GM21447 (cell line): ENCODE measurements at regions not wholly inside any gene's neighbourhood (a gene's known extent, or its start where the extent isn't known, plus 50 kb on each side); places are given as distances from the start of the nearest gene placed in this dataset.
"Not testable (repeated sequence)": the region's sequence is repeated elsewhere in the genome, so short reads cannot be mapped to it uniquely, and the experiment has no call there.

Source experiments
- ATAC-seq: cut with Tn5 transposase; IDR thresholded peaks from one replicate; pipeline ENCODE4 v1.9.1; 2021; ENCODE audit not compliant: unreplicated experiment

DNA sequence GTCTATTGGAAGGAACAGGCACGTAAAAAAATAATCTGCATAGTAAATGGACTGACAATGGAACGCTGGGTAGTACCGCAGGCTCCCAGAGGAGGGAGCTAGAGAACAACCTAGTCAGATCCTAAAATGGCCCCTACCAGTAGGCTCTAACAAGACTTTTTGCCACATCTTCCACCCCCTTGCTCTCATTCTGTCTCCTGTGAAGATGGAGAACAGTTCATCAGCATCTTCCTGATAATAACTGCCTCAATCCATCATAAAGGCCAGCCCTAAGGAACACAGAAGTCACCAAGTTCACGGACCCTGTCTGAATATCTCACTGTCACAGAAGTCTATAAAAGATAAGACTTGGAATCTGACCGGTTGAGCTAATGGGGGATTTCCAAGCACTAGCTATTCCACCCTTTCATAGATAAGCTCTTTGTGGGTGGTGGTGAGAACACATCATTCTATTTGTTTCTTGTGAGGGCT, 133.4 kb downstream of the SLC1A3 start:
- ATAC-seq: peak; percentile 63

DNA sequence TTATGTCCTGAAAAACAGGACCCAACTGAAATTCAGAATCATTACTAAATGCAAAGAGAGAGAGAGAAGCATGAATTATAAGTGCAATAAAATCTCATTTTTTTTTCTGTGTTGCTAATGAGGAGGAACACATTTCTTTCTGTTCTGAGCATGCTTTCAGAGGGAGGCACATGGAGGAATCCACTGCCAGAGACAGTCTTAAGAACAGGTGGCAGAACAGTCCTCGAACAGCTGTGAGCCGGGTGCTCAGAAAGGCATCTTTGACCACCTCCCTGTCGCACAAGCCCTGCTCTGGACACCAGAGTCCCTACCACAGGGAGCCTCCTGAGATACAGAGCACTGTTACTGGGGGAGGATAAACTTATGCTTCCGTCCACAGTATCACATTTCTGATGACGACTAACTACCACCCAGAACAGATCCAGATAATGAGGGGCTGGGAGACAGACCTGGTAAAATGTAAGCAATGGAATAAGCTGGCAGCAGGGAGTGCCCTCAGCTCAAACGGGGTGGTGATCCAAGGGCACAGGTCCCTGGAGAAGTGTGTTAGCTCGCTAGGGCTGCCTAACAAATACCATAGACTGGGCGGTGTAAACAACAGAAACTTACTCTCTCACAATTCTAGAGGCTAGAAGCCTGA, 134.0 kb downstream of the SLC1A3 start:
- no peak for ATAC-seq

DNA sequence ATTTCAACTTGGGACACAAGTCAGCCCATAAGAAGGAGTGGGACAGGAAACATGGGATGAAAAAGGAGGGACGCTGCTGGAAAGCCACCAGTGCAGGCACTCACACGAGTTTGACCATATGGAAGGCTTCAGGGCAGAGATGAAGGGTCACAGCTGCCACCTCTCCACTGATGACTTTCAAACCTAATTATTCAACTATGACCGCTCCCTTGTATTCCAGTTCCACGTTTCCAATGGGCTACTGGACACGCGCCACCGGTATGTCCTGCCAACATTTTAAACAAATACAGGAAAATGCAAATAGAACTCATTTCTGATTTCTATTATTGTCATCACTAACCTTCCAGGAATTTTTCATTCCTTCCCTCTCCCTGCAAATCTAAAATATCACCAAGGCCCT, 134.7 kb downstream of the SLC1A3 start:
- ATAC-seq: no peak

DNA sequence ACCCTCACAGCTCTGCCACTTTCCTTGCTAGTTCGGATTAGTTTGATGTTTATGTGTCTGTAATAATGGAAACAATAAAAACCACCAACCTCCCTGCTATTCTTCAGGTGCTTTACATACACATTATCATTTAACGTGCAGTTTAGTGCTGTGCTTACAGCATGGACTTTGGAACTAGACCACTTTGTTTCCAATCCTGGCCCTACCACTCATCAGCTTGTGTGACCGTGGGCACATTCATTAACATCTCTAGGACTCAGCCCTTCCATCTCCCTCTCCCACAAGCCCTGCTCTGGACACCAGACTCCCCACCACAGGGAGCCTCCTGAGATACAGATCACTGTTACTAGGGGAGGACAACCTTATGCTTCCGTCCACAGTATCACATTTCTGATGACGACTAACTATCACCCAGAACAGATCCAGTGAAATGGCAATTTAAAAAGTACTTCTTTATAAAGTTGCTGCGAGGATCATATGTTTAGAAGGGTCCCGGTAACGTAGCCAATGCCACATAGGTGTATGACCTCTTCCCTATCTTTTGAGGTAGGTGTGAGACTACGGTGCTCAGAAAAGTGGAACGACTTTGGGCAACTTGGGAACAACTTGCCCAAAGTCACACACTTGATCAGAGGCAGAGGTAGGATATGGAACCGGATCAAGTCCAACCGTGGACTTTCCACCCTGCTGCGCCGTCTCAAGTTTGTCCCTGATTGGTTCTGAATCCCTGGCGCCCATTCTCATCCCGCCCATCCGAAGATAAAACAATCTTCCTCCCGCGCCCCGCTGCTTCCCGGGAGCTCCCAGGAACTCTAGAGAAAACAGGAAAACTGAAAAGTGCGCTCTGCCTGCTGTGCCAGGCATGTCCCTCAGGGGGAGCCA, 132.4 kb upstream of the NIPBL start:
- ATAC-seq: peak; percentile 7

DNA sequence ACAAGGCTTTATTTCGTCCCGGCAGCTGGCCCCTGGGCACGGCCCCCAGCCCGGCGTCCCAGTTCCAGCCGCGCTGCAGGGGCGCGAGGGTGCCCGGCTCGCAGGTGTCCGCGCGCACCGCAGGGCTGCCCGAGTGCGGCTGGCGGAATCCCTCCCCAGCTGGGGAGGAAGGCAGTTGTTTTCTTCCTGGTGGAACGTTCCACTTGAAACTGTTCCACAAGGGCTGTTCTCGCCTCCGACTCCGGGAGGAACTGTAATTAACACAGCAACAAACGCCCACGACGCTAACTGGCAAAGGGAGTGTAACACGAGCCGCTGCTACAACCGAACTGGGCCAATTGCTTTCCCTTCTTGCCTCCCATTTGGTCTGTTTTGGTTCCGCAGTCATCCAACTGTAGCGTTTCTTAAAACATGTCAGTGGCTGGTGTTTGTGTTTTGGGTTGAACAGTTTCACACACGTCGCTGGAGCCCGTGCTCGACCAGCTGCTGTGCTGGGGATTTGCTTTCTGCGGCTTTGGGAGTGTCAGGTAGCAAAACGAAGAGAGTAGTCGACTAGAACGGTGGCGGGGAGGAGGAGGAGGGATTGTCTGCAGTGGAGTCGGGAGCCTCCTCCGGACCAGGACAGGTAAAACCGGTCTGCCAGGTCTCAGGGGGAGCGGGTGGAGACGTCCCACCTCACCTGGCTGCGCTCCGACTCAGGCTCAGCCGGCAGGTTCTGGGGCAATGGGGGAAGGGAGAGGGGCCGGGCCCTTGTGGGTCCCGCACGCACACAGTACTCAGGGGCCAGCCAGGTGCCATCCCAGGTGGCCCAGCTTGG, 131.6 kb upstream of the NIPBL start:
- ATAC-seq: peak; percentile 76

DNA sequence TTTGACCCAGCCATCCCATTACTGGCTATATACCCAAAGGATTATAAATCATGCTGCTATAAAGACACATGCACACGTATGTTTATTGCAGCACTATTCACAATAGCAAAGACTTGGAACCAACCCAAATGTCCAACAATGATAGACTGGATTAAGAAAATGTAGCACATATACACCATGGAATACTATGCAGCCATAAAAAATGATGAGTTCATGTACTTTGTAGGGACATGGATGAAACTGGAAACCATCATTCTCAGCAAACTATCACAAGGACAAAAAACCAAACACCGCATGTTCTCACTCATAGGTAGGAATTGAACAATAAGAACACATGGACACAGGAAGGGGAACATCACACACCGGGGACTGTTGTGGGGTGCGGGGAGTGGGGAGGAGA, 128.8 kb upstream of the NIPBL start:
- not testable (repeated sequence) for ATAC-seq

DNA sequence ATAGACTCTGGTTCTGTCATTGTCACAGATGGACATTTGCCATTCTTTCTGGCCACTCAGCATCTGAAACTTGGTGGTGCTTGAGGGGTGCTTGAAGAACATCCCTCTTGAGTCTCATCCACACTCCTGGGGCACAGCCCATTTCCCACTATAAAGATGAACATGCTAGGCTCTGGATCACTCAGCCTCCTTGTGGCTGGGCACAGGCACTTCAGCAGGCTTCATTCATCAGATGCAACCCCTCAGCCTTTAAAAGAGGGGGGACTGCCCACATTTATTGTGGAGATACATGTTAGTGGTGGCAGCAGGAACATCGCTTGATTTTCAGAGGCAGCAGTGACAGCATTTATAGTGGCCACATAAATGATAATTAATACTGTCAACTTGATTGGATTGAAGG, 124.7 kb upstream of the NIPBL start:
- ATAC-seq: no peak

DNA sequence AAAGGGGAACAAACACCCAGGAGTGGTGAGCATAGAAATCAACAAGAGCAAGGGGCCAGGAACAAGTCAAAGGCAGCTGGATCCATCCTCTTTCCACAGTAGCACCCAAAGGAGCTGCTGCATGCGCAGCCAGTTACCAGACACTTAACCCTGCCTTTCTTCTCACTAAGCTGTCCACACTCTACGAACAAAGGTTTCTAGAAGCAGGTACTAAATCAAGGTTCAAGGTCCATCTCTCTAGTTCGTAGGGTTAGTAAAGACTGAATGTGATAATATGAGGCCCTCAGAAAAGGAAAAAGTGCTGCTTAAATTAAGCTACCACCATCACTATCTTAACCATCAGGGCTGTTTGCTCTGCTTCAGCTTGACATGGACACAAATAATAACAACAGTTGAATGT, 121.2 kb upstream of the NIPBL start:
- no peak for ATAC-seq

DNA sequence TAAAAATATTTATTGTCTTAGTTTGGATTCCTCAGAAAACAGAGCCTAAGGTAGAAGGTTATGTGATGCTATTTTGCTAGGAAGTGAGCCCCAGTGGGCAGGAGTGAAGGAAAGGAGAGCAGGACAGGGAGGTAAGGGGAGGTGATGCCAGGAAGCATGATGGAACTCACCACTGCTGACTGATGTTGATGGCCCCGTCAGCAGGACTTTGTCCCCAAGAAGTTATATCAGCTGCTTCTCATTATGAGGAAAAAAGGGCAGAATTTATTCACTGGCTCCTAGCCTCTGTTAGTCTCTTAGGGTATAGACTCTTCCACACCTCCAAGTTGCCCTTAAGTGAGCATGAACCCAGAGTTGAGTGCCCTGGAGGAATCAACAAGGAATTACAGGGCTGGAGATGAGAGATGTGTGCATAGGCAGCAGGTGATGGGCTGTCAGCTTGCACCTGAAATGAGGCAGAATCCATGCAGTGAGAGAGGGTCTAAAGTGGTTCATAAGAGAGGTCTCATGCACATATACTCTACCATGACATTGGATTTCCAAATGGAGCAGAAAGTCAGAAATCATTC, 120.6 kb upstream of the NIPBL start:
- ATAC-seq: no peak

DNA sequence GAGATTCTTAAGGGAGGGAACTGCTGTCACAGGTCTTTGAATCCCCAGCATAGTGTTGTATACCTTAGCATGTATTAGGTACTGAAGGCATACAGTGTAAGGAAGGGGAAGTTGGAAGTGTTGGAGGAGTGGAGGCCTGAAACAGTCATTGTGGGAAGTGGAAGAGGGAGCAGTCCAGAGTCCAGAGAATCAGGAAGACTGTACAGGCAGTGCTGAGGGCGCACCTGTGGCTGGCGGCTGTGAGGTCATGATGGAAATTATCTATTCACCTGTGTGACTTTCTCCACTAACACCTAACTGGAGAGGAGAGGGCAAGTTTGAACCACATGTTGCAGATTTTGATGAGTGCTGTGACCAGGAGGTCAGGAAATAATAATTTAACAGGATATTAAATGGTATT, 119.7 kb upstream of the NIPBL start:
- no peak for ATAC-seq

DNA sequence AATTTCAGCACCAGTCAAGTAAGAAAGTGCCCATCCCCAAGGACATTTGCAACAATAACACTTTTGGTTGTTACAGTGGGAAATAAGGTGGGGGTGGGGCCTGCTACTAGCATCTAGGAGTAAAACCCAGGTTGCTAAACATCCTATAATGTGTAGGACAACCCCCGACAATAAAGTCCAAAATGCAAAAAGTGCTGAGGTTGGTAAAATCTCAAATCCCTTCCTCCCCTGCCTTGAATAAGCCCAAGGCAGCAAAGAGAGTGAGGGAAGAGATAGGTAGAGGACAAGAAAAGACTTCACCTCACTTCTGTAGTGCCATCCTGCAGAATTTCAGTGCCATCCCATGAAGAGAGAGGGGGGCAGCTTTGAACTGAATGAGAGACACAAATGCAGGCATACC, 117.5 kb upstream of the NIPBL start:
- no peak for ATAC-seq

DNA sequence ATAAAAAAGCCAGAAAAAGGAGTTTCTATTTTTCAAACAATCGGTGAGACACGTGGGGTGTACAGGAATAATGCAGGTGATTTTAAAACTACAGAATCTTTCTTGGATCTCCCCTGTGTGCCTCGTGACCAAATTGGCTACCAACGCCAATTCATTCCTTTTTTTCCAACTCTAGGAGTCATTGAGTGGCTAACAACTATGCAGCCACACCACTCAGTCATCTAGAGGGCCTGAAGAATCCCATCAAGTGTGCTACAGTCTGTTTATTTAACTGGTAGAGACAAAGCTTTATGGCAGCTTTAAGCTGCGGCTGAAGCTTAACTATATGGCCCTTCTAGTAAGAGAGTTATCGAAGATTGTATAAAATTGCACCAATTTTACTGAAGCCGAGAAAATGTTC, 113.1 kb upstream of the NIPBL start:
- no peak for ATAC-seq

DNA sequence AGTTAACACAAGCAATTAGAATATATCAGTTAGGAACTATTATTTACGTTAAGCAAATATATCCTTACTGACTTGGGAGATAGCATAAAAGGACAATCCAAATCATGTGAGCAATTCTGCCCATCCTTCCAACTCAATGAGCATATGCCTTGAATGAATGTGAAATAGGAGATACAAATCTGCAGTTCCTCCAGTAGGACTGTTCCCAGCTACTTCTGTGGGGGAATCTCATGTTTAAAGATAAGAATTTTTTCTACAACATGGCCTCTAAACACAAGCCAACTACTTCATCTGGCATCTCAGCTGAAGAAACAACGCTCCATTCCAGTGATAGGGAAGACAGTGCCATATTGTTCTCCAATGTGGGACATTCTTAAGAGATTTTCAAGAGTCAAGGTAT, 110.7 kb upstream of the NIPBL start:
- ATAC-seq: no peak

DNA sequence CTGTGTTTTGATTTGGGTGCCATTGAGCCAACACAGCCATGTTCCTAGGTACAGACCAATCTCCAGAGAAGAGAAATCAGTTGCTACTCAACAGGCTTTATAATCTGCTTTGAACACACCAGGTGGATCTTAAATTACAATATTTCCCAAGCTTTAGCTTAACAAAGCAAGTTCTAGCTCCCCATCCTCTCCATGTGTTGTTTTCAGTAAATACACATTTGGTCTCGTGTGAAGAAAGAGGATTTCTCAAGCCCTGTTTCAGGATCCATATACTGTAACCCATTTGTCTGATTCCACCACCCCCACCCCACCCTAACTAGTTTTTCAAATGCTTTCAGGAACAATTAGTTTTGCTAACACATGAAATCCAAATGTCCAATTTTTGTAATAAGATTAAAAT, 109.6 kb upstream of the NIPBL start:
- ATAC-seq: no peak

DNA sequence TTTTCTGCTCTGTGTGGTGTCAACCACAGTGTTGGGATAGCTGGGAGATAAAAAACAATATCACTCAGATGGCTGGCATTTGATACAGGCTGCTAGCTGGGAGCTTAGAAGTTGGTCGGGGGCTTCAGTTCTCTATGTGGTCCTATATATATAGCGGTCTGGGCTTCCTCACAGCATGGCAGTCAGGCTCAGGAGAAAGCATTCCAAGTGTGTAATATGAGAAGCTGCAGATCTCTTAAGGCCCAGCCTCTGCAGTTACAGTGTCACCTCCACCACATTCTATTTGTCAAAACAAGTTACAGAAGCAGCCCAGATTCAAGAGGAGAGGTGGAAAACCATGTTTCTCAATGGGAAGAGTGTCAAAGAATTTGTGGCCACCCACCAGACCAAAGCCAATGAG, 108.1 kb upstream of the NIPBL start:
- no peak for ATAC-seq

DNA sequence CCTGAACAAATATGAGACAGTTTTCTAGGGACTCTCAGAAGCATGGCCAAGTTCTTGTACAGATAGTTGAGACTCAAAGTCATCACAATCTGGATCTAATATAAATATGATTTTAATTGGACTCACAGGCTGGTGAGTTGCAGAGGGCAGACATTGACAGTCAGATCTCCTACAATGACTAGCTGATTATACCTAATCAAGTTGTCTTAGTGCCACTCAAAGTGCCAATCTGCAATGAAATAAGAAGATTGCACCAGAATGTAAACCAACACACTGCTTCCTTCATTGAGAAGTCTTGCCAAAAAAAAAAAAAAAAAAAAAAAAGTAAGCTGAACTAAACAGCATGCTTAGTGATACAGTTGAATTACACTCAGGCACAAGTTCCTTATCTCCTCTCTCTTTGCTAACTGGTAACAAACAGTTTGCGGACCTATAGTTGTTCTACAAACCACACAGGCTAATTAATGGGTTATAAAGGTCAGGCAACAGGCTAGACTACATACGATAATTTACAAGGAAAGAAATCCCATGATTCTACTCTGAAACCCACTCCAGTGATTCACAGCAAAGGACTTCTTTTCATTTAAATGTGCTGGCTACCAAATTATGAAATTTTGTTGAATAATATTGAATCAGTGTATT, 107.3 kb upstream of the NIPBL start:
- ATAC-seq: no peak

DNA sequence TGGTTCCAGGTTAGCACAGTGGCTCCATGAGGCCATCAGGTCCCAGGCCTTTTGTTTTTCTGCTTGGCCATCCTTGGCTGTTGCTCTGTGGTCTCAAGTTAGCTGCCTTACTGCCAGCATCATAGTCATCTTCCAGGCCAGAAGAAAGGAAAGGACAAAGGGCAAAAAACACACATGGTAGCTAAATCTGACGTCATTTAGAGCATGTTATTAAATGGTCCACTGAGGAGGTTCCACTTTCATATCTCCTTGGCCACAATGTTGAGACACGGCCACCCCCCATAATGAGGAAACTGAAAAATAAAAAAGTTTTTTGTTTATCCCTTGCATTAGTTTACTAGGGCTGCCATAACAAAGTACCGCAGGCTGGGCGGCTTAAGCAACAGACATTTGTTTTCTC, 106.4 kb upstream of the NIPBL start:
- ATAC-seq: no peak

DNA sequence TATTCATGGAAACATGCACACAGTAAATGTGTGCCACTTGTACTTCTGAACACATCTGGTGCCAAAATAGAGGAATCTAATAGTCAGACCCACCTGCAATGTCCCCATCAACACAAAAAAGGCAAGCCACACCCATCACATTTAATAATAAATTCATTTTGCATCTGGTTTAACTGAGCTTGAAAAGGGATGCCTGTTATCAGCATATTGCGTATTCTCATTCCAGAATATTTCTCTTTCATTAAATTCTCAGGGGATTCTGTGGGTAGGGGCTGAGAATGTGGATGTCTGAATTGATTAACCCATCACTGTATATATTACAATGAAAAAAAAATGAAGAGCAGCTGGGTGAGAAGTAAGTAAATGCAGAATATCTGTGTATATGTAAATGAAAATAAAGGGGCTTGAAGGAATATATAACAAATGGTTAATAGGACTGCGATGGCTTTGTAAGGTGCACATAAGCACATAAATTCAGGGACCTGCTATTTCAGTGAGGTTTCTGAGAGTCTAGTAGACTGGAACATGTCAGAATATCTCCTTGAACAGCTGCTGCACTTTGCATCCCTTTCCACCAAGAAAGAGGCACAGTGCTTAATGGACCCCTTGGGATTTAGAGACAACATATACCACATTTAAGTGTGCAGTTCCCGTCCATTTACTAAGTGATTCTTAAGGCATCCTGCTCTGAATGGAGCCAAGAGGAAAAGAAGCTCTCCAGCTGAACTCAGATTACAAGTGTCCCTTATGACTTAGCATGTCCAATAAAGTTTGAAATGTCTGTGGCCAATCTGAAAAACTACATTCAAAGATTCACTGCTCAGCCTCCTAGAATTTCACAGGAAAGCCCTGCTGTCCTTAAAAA, 104.1 kb upstream of the NIPBL start:
- ATAC-seq: no peak

DNA sequence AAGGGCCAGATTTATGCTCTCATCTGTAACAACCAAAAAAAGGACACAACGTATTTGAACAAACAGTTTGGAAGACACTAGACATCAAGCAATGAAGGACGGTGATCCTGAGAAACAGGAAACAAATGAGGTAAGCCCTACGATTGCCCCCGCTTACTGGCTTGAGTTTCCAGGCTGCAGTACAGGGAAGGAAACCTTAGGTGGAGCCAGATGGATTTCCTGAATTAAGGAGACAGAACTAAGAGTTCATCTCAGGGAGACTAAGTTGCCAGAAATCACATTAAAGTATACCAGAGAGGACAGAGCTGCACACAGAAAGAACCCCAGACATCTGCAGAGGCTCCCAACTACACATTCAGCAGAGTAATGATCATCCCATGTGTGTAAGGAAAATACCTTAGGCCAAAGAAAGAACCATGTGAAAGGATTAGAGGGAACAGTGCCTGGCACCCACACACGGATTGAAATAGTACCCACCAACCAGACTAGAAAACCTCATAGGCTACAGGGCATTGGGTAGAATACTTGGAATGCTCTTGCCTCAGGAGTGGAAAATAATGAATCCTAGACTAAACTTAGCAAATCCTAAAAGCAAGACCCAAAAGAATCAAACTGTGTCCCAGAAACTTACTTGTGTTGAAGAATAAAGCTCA, 99.3 kb upstream of the NIPBL start:
- ATAC-seq: no peak
